Upper lobe of left lung (tissue), 6 donors: ENCODE measurements at regions not wholly inside any gene's neighbourhood (a gene's known extent, or its start where the extent isn't known, plus 50 kb on each side); places are given as distances from the start of the nearest gene placed in this dataset.

Experiments
- ATAC-seq, 2 donors: fragments of 200-7000 bp; cut with Tn5 transposase; one replicate each; pipeline ENCODE4 v1.9.1; 2022; ENCODE audit warnings: mild to moderate bottlenecking in 2 of 2, moderate library complexity in 2 of 2; ENCODE audit not compliant: low FRiP score in 2 of 2
- DNase-seq, 2 donors: peaks; one replicate each; pipeline ENCODE4 v3.0.0-alpha.2; 2019 to 2020
- H3K27ac ChIP-seq, 4 donors: fragments of 200-600 bp; sonication (generic); one replicate each; pipeline ENCODE4 v1.5.1; 2016 to 2019
- H3K27me3 ChIP-seq, 4 donors: fragments of 200-600 bp; sonication (generic); one replicate each; pipeline ENCODE4 v1.5.1; 2017 to 2019
- H3K36me3 ChIP-seq, 4 donors: fragments of 200-600 bp; sonication (generic); one replicate each; pipeline ENCODE4 v1.5.1; 2016 to 2019
- H3K4me1 ChIP-seq, 4 donors: fragments of 200-600 bp; sonication (generic); one replicate each; pipeline ENCODE4 v1.5.1; 2018 to 2019
- H3K4me3 ChIP-seq, 4 donors: fragments of 200-600 bp; sonication (generic); one replicate each; pipeline ENCODE4 v1.5.1; 2017 to 2019; ENCODE audit warnings: mild to moderate bottlenecking in 2 of 4, moderate library complexity in 1 of 4
- H3K9me3 ChIP-seq, 4 donors: fragments of 200-600 bp; sonication (generic); one replicate each; pipeline ENCODE4 v1.5.1; 2018 to 2019
- EP300 ChIP-seq, 4 donors: sonication (generic); formaldehyde crosslinking; IDR thresholded peaks; one replicate each; pipeline ENCODE4 v1.5.1; 2017; ENCODE audit warnings: antibody characterized with exemption in 4 of 4, control low read depth in 2 of 4
- POLR2A ChIP-seq, 4 donors: fragments of 450-650 bp; IDR thresholded peaks; one replicate each; pipeline ENCODE4 v1.5.1; 2016 to 2017; ENCODE audit warnings: antibody characterized with exemption in 4 of 4, mild to moderate bottlenecking in 2 of 4
- POLR2AphosphoS5 ChIP-seq, 2 donors: sonication (generic); formaldehyde crosslinking; IDR thresholded peaks; one replicate each; pipeline ENCODE4 v1.5.1; 2017; ENCODE audit warnings: antibody characterized with exemption in 2 of 2
- WGBS, 2 donors: methylation state at CpG; one replicate each; pipeline ENCODE4 v1.1.5; 2017 to 2018; 5-methylcytosine and 5-hydroxymethylcytosine counted together
- TF ChIP-seq, protein P1 (sequence below), 6 experiments: fragments of 450-650 bp in 4 of 6; fragments of 200-600 bp in 2 of 6; sonication (generic) in 2 of 6; IDR thresholded peaks; one replicate each; pipeline ENCODE4 v1.5.1; 2016 to 2019; ENCODE audit warnings: antibody characterized with exemption in 6 of 6
- donor health status: DM: no; HTN: no; CAD: no; lungs with moderate emphysema.
- donor health status: DM: no; HTN: yes; CAD: no; lungs with severe emphysema.

DNA sequence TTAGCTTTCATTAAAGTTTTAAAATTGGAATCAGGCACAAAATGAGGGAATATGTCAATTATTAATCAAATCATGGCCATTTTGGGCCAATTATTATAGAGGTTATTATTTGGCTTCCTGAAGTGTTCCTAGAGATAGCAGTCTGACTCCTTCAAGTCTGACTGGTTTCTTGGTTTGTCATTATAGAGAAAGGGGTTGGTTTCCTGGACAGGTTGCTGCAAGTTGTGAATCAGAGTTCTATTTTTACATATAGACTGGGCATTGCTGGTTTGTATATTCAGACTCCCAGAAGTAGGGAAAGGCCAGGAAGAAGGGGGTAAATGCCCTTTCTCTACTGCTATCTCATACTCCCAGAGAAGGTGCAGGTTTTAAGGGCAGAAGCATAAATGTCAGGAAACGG, 121.4 kb upstream of the CEP162 start:
- Histone ChIP-seq H3K4me3 (no peak overlapping the region), H3K36me3 (no peaks in the 10 kb centered on the region), H3K27ac (no peak overlapping the region), H3K4me1 (no peaks in the 10 kb centered on the region), H3K9me3 (no peaks in the 10 kb centered on the region), H3K27me3 (no peaks in the 10 kb centered on the region)
- no peak for TF ChIP-seq POLR2A (IDR thresholded peaks at IDR 0.05)
- TF ChIP-seq EP300 (IDR thresholded peaks at IDR 0.05) = no peak
- TF ChIP-seq, protein P1, sequence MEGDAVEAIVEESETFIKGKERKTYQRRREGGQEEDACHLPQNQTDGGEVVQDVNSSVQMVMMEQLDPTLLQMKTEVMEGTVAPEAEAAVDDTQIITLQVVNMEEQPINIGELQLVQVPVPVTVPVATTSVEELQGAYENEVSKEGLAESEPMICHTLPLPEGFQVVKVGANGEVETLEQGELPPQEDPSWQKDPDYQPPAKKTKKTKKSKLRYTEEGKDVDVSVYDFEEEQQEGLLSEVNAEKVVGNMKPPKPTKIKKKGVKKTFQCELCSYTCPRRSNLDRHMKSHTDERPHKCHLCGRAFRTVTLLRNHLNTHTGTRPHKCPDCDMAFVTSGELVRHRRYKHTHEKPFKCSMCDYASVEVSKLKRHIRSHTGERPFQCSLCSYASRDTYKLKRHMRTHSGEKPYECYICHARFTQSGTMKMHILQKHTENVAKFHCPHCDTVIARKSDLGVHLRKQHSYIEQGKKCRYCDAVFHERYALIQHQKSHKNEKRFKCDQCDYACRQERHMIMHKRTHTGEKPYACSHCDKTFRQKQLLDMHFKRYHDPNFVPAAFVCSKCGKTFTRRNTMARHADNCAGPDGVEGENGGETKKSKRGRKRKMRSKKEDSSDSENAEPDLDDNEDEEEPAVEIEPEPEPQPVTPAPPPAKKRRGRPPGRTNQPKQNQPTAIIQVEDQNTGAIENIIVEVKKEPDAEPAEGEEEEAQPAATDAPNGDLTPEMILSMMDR (IDR thresholded peaks at IDR 0.05) = no peak
- TF ChIP-seq POLR2AphosphoS5 (IDR thresholded peaks at IDR 0.05) = no peak
- WGBS, 2 donors = 38 to 83% methylated on average over 1 of the region's 1 CpG
- DNase-seq (no peak), ATAC-seq (no peak)

DNA sequence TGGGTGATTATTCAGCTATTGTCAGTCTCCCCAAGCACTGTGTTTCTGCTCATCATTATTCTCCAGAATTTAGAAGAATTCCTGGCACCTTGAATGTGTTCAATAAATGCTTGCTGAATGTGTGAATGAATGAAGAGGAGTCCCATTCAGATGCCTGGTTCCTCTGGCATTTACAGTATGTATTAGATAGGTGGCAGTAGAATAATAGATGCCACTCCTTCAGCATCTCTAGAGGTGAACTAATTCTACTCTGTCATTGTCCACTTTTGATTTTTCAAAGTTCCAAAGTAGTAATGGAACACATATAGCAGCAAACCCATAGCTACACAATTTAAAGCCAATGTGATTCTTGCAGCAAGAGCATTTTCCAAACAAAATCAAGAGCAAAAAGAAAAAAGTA, 118.9 kb upstream of the CEP162 start:
- no peak overlapping the region for H3K4me3 ChIP-seq
- no peaks in the 10 kb centered on the region for H3K27me3 ChIP-seq
- no peaks in the 10 kb centered on the region for H3K4me1 ChIP-seq
- no peak overlapping the region for H3K27ac ChIP-seq
- DNase-seq = no peak
- no peaks in the 10 kb centered on the region for H3K36me3 ChIP-seq
- no peak for ATAC-seq
- no peaks in the 10 kb centered on the region for H3K9me3 ChIP-seq
- TF ChIP-seq POLR2AphosphoS5 (IDR thresholded peaks at IDR 0.05) = no peak
- TF ChIP-seq EP300 (IDR thresholded peaks at IDR 0.05) = no peak
- TF ChIP-seq, protein P1 (IDR thresholded peaks at IDR 0.05) = no peak
- no peak for TF ChIP-seq POLR2A (IDR thresholded peaks at IDR 0.05)

DNA sequence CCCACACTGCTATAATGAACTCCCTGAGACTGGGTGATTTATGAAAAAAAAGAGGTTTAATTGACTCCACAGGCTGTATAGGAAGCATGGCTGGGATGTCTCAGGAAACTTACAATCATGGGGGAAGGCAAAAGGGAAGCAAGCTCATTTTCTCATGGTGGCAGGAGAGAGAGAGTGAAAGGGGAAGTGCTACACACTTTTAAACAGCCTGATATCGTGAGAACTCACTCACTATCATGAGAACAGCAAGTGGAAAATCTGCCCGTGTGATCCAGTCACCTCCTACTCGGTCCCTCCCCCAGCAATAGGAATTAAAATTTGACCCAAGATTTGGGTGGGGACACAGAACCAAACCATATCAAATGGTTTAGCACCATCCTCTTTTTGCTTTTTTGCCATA, 116.6 kb upstream of the CEP162 start:
- Histone ChIP-seq H3K27me3 (no peaks in the 10 kb centered on the region), H3K36me3 (no peaks in the 10 kb centered on the region), H3K4me1 (no peaks in the 10 kb centered on the region), H3K4me3 (no peak overlapping the region), H3K27ac (no peak overlapping the region), H3K9me3 (no peaks in the 10 kb centered on the region)
- TF ChIP-seq, protein P1 (IDR thresholded peaks at IDR 0.05) = no peak
- TF ChIP-seq POLR2A (IDR thresholded peaks at IDR 0.05) (no peak), POLR2AphosphoS5 (IDR thresholded peaks at IDR 0.05) (no peak), EP300 (IDR thresholded peaks at IDR 0.05) (no peak)
- DNase-seq (no peak), ATAC-seq (no peak)
- 71 to 73% methylated on average over 3 of the region's 3 CpGs for WGBS, 2 donors

DNA sequence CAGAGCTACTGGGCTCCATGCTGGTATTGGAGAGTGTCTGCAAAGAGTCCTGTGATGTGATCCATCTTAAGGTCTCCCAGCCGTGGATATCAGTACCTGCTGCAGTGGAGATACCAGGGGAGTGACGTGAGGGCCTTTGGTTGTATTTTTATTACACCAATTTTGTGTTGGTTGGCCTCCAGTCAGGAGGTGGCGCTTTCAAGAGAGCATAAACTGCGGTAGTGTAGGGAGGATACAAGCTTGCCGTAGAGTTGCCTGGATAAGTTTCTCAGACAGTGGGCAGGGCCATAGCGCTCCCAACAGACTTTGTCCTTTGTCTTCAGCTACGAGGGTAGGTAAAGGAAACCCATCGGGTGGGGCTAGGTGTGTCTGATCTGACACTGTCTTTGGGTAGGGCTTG, 113.0 kb upstream of the CEP162 start:
- Histone ChIP-seq H3K27ac (no peak overlapping the region), H3K4me3 (no peak overlapping the region), H3K27me3 (no peaks in the 10 kb centered on the region), H3K9me3 (no peaks in the 10 kb centered on the region), H3K36me3 (no peaks in the 10 kb centered on the region), H3K4me1 (no peaks in the 10 kb centered on the region)
- TF ChIP-seq, protein P1 (IDR thresholded peaks at IDR 0.05) = no peak
- no peak for TF ChIP-seq EP300 (IDR thresholded peaks at IDR 0.05)
- no peak for TF ChIP-seq POLR2AphosphoS5 (IDR thresholded peaks at IDR 0.05)
- no peak for TF ChIP-seq POLR2A (IDR thresholded peaks at IDR 0.05)
- ATAC-seq (no peak), DNase-seq (no peak)
- WGBS, 2 donors = 81 to 93% methylated on average over 5 to 8 of the region's 8 CpGs

DNA sequence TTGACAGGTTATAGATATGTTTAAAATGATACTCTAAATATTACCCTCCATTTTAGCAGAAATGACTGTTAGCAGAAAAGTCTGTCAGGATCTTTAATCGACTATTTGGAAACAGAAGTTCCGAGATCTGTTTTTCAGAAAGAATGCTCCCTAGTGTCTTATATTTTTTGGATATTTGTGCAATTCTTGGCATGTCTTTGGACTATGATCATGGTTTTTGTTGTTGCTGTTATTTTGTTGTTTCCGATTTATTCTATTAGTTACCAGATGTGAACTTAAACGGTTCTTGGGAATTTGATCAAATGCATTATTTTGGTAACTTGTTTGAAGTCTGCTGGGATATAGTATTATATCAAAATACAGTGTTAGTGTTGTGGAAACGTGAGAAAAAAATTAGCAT, 106.4 kb upstream of the CEP162 start:
- no peaks in the 10 kb centered on the region for H3K36me3 ChIP-seq
- no peak overlapping the region for H3K4me3 ChIP-seq
- no peaks in the 10 kb centered on the region for H3K27me3 ChIP-seq
- no peaks in the 10 kb centered on the region for H3K4me1 ChIP-seq
- ATAC-seq (no peak), DNase-seq (no peak)
- WGBS, 2 donors = 62 to 65% methylated on average over 5 of the region's 5 CpGs
- TF ChIP-seq, protein P1 (IDR thresholded peaks at IDR 0.05) = no peak
- no peak for TF ChIP-seq EP300 (IDR thresholded peaks at IDR 0.05)
- no peaks in the 10 kb centered on the region for H3K9me3 ChIP-seq
- no peak overlapping the region for H3K27ac ChIP-seq
